ENCODE measurements at regions not wholly inside any gene's neighbourhood (a gene's known extent, or its start where the extent isn't known, plus 50 kb on each side); places are given as distances from the start of the nearest gene placed in this dataset.

GRCh38 chr3:130811557-130811956, 64.9 kb upstream of the PIK3R4 start:
- no peak overlapping the region for H2AFZ ChIP-seq (ENCODE audit: control insufficient read depth, low read depth, low read length)
- H3K4me1 ChIP-seq (ENCODE audit: control insufficient read depth, insufficient read depth, low read length) = no peaks in the 10 kb centered on the region
- no peak for ATAC-seq
- no peak overlapping the region for H3K4me3 ChIP-seq
- RAD21 ChIA-PET (ENCODE audit: unreplicated experiment) = no interaction called here
- H3K9ac ChIP-seq (ENCODE audit: control insufficient read depth, insufficient read depth, low read length) = no peak overlapping the region
- TF ChIP-seq SUPT20H (IDR thresholded peaks at IDR 0.05; ENCODE audit: borderline replicate concordance, control insufficient read depth, low read depth, low read length) (no peak), CHD2 (IDR thresholded peaks at IDR 0.05; ENCODE audit: borderline replicate concordance, low read depth, low read length) (no peak), ATF2 (IDR thresholded peaks at IDR 0.05; ENCODE audit: low read length) (no peak), RB1 (IDR thresholded peaks at IDR 0.05; ENCODE audit: borderline replicate concordance) (no peak), RFX5 (IDR thresholded peaks at IDR 0.05; ENCODE audit: low read depth, low read length) (no peak), CREM (IDR thresholded peaks at IDR 0.05; ENCODE audit: low read depth) (no peak), MAX (IDR thresholded peaks at IDR 0.05; ENCODE audit: low read depth, low read length) (no peak), PBX3 (IDR thresholded peaks at IDR 0.05; ENCODE audit: insufficient replicate concordance, low read depth, low read length) (no peak), MEF2A (IDR thresholded peaks at IDR 0.05; ENCODE audit: insufficient read depth, low read depth, low read length) (no peak), ZBTB33 (IDR thresholded peaks at IDR 0.05) (no peak), E4F1 (IDR thresholded peaks at IDR 0.05; ENCODE audit: borderline replicate concordance, partially characterized antibody) (no peak), NBN (IDR thresholded peaks at IDR 0.05) (no peak), NR2C2 (IDR thresholded peaks at IDR 0.05; ENCODE audit: borderline replicate concordance, control insufficient read depth, insufficient read length, low read depth) (no peak), RELA (IDR thresholded peaks at IDR 0.05; ENCODE audit: borderline replicate concordance, partially characterized antibody) (no peak), ZNF274 (IDR thresholded peaks at IDR 0.05; ENCODE audit: insufficient read depth, insufficient read length) (no peak), TAF1 (IDR thresholded peaks at IDR 0.05; ENCODE audit: borderline replicate concordance, low read depth, low read length) (no peak)
- WGBS (ENCODE audit: insufficient coverage, insufficient replicate concordance, low lambda C conversion rate, missing lambda C conversion rate) = 0% methylated on average over 2 of the region's 2 CpGs
- no peaks in the 10 kb centered on the region for H3K36me3 ChIP-seq (ENCODE audit: control insufficient read depth in 2 of 2, insufficient read depth in 2 of 2, low read length in 1 of 2)
- FAIRE-seq = no peak
- SMC1A ChIA-PET (ENCODE audit: uncharacterized antibody, unreplicated experiment) = interaction anchor here (0.7 to 1.6 kb wide), 3 partner anchors 8 to 38 kb away, joined by 3 read pairs; no protein-coding TSS in a partner anchor
- in situ Hi-C loops (cut with MboI) (no loop called here), intact Hi-C loops (cut with micrococcal nuclease; ENCODE audit: unreplicated experiment) (no loop called here)
- H3K27ac ChIP-seq (ENCODE audit: control insufficient read depth, insufficient read depth) = no peak overlapping the region
- DNase-seq (ENCODE audit: low read depth, low spot score) = no peak
- POLR2A ChIA-PET = no interaction called here
- no peaks in the 10 kb centered on the region for H4K20me1 ChIP-seq (ENCODE audit: control insufficient read depth, insufficient read depth)
- CTCF ChIA-PET = interaction anchor here (0.8 to 1.0 kb wide), 2 partner anchors 23 to 28 kb away, joined by 3 read pairs; no protein-coding TSS in a partner anchor
- H3K4me2 ChIP-seq (ENCODE audit: control insufficient read depth, insufficient read depth) = no peak overlapping the region
- BruUV-seq (replicated peaks) = no TSS peak
- no peaks in the 10 kb centered on the region; the same call in 2 of the 3 replicates for H3K9me3 ChIP-seq (replicated peaks; ENCODE audit: control insufficient read depth, insufficient read depth, low read length)
- no peaks in the 10 kb centered on the region for H3K27me3 ChIP-seq (replicated peaks in 1 of 2; ENCODE audit: control insufficient read depth in 2 of 2, insufficient read depth in 2 of 2, low read length in 1 of 2)
- H3K79me2 ChIP-seq (ENCODE audit: control insufficient read depth, insufficient read depth, low read length) = no peaks in the 10 kb centered on the region

Data from GM12878 (cell line).